ENCODE measurements at regions not wholly inside any gene's neighbourhood (a gene's known extent, or its start where the extent isn't known, plus 50 kb on each side); places are given as distances from the start of the nearest gene placed in this dataset.
"Not testable (repeated sequence)": the region's sequence is repeated elsewhere in the genome, so short reads cannot be mapped to it uniquely, and the experiment has no call there.

- DNase-seq (ENCODE audit: low read depth in 1 of 2, low spot score in 1 of 2): no peak
Measured at GRCh38 chr1:58968360-58968952, 184.6 kb upstream of the JUN start.

- DNase-seq (ENCODE audit: low read depth in 1 of 2, low spot score in 1 of 2): not testable (repeated sequence)
Measured at GRCh38 chr1:58969176-58969575, 185.3 kb upstream of the JUN start.

- no peak for DNase-seq (ENCODE audit: low read depth in 1 of 2, low spot score in 1 of 2)
Measured at GRCh38 chr1:58971629-58972140, 187.8 kb upstream of the JUN start.

DNA sequence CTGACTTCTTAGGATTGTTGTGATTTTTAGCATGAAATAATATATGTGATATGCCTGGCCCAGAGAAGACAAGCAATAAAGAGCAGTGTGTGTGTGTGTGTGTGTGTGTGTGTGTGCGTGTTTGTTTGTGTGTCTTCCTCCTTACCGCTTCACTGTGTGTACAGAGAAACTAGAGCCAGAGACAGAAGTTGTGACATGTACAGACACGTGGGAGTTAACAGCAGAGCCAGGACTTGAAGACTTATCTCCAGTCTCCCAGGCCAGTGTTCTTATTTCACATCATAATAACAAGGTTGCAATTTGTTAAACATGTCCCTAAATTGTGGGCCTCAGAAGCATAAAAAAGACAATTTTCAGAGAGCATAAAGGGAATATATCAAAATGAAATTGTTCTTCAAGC lies 192.0 kb upstream of the JUN start:
- DNase-seq (ENCODE audit: low read depth in 1 of 2, low spot score in 1 of 2): no peak

DNA sequence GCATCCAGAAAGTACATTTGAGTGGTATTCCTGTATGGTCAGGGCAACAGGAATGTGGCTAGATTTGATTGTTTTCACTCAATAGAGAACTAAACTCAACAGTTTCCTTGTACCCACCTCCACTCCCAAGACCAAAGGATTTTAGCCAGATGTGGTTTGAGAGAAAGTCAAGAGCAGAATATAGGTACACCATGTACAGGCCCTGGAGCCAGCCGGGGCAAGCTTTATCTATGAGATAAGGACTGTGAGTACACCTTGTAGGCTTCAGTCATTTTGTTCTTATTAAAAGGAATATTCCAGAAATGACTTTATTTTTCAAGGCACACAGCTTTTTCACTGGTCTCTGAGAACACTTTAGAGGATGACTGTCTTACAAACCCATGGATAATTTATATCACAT lies 192.4 kb upstream of the JUN start:
- no peak for DNase-seq (ENCODE audit: low read depth in 1 of 2, low spot score in 1 of 2)

GRCh38 chr1:58977598-58977997 lies 193.8 kb upstream of the JUN start:
- DNase-seq (ENCODE audit: low read depth in 1 of 2, low spot score in 1 of 2): no peak

DNA sequence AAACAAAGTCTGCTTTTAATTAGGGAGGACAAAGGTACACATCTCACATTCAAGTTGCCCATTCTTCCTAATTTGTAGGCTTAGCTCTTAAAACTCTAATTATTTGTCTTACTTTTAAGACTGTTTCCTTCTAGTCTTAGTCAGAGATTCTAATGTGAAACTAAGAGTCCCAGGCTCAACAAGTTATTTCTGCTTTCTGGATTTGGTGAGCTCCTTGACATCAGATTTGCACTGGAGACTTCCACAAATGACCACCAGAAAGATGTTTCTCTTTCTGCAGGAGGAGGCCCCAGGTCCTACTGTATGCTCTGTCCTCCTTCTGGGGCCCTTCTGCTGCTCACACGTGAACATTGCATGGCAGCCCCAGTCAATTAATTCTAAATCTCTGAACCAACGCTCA lies 194.2 kb upstream of the JUN start:
- DNase-seq (ENCODE audit: low read depth in 1 of 2, low spot score in 1 of 2): no peak

DNA sequence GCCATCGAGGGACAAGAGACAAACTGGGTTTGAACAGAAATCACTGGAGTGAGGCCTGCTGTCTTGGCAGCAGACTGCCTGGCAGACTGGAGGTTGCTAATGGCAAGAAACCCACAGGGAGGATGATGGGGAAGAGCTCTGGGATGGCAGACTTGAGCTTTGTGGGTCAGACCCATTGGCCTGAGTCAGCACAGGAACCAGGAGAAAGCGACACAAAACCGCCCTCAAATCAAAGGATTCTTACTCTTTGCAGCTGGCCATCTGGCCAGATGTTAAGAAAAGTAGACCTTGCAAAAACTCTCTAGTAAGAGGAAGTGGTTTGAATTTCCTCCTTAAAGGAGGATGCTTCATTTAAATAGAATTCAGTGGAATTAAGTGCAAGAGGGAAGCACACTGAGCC lies 195.2 kb upstream of the JUN start:
- no peak for DNase-seq (ENCODE audit: low read depth in 1 of 2, low spot score in 1 of 2)

DNA sequence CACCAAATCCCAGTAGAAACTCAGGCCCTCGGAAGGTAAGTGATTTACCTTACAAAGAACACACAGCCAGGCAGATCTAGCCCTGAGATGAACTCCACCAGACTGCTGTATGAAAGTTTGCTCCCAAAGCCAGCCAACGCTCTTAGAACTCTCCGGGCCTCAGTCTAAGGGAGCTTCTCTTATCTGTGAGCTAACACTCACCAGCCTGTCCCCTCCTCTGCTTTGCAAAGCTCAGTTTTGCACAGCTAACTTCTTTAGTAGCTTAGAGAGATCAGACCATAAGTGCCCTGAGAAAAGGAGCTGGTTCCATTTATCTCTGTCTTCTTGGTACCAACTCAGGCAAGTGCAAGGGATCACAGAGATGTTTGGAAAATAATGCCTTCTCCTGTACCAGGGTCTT lies 195.8 kb upstream of the JUN start:
- DNase-seq (ENCODE audit: low read depth in 1 of 2, low spot score in 1 of 2): no peak

- DNase-seq (ENCODE audit: low read depth in 1 of 2, low spot score in 1 of 2): no peak
Measured at GRCh38 chr1:58981392-58981791, 197.5 kb upstream of the JUN start.

DNA sequence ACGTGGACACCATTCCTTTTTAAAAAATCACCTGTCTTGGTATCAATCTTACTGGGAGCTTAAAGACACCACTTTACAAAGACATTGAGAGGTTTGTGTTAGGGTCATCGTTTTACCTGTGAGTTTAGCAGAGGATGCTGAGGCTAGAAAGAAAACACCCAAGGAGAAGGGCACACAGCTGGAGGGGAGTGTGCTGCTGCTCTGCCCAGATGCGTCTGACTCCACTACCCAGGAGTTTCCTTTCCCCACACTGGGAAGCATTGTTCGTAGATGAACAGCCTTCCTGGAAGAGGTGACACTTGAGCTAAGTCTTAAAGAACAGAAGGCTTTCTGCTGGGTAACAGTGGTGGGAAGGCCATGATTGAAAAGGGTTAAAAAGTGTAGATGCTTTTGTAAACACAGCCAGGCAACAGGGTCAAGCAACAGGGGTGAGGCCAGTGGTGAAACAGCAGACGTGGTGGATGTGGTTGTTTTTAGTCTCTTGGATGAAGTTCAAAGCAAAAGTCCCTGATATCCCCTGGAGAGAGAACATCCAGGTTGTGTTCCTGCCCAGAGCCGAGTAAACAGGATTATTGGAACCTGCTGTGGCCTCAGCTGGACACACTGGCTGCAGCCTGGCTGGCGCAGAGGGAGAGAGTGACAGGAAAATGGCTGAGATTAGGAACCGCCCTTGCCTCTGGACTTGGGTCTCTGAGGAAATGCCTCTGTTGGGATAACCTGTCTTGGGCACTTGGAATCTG lies 198.6 kb upstream of the JUN start:
- no peak for DNase-seq (ENCODE audit: low read depth in 1 of 2, low spot score in 1 of 2)

DNA sequence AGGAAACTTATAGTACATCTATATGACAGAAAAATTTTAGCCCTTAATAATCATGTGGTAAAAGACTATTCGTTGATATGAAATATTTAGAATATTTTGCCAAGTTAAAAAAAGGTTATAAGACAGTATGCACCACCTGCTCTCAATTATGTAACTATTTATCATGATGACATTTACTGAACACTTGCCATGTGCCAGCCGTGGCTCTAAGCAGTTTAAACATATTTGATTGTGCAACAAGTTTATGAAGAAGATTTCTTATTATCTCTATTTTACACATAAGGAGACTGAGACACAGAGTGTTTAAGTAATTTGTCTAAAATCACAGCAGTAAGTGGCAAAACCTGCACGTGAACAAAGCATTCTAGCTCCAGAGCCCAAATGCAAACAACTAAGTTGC lies 199.3 kb upstream of the JUN start:
- DNase-seq (ENCODE audit: low read depth in 1 of 2, low spot score in 1 of 2): no peak

GRCh38 chr1:58983633-58984245 lies 199.9 kb upstream of the JUN start:
- no peak for DNase-seq (ENCODE audit: low read depth in 1 of 2, low spot score in 1 of 2)

DNA sequence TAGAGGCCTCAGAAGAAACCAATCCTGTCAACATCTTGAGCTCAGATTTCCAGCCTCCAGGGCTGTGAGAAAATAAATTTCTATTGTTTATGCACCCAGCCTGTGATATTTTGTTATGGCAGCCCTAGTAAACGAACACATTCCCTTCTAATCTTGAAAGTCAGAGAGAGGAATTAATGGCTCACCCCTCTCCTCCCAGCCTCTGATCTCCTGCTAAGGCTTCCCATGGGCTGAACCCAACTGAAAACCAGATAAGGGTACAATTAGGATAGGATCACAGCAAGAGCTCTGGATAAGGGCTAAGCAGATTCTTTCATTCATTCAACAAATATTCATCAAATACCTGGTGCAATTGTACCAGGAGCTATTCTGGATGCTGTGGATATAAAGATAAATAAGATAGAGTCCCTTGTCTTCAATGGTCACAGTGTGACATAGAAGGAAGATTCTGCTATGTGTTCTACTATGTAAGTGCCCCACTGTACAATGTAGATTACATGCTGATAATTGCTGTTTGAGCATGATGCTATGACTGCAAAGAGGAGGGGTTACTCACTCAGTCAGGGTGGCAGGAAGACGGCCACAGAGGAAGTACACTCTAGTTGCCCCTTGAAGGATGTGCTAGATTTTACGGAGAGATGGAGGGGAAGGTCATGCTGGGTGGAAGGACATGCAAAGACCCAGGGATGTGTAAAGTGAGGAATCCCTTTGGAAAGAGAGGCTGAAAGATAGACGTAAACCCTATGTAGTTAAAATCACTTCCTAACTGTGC lies 203.3 kb upstream of the JUN start:
- DNase-seq (ENCODE audit: low read depth in 1 of 2, low spot score in 1 of 2): no peak

- no peak for DNase-seq (ENCODE audit: low read depth in 1 of 2, low spot score in 1 of 2)
Measured at GRCh38 chr1:58988752-58989151, 204.9 kb upstream of the JUN start.

DNA sequence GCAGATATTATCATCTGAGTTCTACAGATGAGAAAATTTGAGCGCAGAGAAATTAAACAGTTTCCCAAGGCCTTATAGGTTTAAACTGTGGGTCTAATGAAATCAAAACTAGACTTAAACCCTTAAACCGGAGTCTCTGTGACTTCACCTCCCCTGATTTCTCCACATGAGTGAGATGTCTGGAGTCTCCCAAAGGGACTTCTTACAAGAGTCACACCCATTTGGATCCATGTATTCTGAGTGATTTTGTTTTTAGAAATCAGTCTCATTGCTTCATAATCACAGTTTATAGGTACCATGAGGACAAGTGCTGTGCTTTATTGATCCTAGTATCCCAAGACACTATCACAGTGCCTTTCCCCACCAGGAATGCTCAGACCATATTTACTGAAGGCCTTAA lies 206.0 kb upstream of the JUN start:
- DNase-seq (ENCODE audit: low read depth in 1 of 2, low spot score in 1 of 2): no peak

GRCh38 chr1:58991305-58991704 lies 207.5 kb upstream of the JUN start:
- no peak for DNase-seq (ENCODE audit: low read depth in 1 of 2, low spot score in 1 of 2)

DNA sequence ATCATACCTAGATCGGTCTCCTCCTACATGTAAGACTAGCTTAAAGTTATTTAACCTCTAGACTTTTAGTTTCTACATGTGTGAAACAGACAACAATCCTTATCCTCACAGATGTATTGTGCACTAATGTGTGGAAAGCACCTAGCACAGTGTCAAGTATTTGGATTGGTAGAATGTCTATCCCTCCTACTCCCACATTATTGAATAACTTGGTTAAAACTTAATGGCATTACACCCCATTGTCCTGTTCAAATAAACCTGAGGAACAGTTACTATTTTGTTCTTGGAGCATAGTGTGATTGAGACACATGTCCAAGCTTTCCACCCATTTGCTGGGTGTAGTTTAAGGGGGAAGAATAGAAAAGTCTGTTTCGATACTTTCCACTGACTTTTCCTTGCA lies 208.8 kb upstream of the JUN start:
- no peak for DNase-seq (ENCODE audit: low read depth in 1 of 2, low spot score in 1 of 2)

GRCh38 chr1:58993403-58993802 lies 209.6 kb upstream of the JUN start:
- DNase-seq (ENCODE audit: low read depth in 1 of 2, low spot score in 1 of 2): no peak

DNA sequence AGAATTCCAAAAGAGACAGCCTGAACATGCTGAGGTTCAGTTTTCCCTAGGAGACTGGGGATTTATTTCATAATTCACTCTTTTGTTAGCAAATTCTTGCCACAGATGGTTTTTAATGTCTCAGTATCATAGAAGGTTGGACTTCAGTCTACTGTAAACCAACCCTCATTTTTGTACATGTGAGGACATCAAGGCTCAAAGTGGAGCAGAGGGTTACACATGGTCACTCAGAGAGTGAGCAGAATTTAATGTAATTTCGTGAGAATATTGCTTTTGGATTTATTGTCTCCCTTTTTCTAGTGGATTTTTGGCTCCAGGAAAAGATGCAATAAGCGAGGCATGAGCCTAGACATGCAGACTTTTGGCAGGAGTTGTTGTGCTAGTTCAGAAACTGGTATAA lies 210.8 kb upstream of the JUN start:
- DNase-seq (ENCODE audit: low read depth in 1 of 2, low spot score in 1 of 2): no peak

DNA sequence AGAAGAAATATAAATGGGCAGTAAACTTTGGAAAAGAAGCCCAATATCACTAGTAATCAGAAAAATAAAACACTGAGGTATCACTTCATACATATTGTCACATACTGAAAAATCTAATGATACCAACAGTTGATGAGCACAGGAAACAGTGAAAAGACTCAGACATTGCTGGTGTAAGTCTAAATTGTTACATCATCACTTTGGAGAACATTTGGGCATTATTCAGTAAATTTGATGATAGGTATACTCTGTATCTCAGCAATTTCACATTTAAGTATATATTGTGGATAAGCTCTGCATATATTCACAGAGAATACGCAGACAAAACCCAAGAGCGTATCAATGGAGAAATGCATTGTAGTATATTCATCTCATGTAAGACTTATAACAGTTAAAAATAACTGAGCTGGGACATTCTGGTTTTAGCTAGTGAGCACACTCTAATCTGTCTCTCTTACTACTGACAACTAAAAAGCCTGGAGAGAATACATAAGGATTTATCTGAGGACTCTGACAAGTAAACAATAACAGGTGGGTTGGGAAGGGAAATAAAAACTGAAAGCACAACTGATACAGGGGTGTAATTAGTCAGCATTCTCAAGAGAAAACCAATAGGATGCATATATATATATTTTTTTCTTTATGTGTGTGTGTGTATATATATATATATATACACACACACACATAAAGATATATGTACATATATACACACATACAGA lies 212.7 kb upstream of the JUN start:
- no peak for DNase-seq (ENCODE audit: low read depth in 1 of 2, low spot score in 1 of 2)

Measured in stimulated activated CD4-positive, alpha-beta T cell treated with anti-CD3 and anti-CD28 coated beads, Interleukin-15, amount 100 ng/mL, for 1 hour (primary cell).